Mesenchymal stem cell (in vitro differentiated cells and primary cell): ENCODE measurements at regions not wholly inside any gene's neighbourhood (a gene's known extent, or its start where the extent isn't known, plus 50 kb on each side); places are given as distances from the start of the nearest gene placed in this dataset.
"Not testable (repeated sequence)": the region's sequence is repeated elsewhere in the genome, so short reads cannot be mapped to it uniquely, and the experiment has no call there.

ENCODE experiments used
- DNase-seq: peaks from one replicate; pipeline ENCODE4 v3.0.0-alpha.2; 2013
- H2AFZ ChIP-seq: one replicate; pipeline ENCODE4 v1.6.1; 2013; ENCODE audit warnings: low read depth, mild to moderate bottlenecking, control low read depth, inconsistent platforms, low read length, moderate library complexity
- H2AK5ac ChIP-seq: 2 replicates; pipeline ENCODE4 v1.6.1; 2013; ENCODE audit warnings: low read length, moderate library complexity, mild to moderate bottlenecking, inconsistent platforms; ENCODE audit not compliant: severe bottlenecking
- H2BK120ac ChIP-seq: one replicate; pipeline ENCODE4 v1.6.1; 2013; ENCODE audit warnings: low read depth, mild to moderate bottlenecking, inconsistent platforms, low read length, moderate library complexity
- H2BK12ac ChIP-seq, 2 experiments: one replicate each; pipeline ENCODE4 v1.6.1; 2013; ENCODE audit warnings: inconsistent platforms in 2 of 2, low read length in 2 of 2, mild to moderate bottlenecking in 2 of 2, moderate library complexity in 2 of 2, control low read depth in 1 of 2
- H2BK15ac ChIP-seq: one replicate; pipeline ENCODE4 v1.6.1; 2013; ENCODE audit warnings: mild to moderate bottlenecking, low read depth, inconsistent platforms; ENCODE audit not compliant: poor library complexity, severe bottlenecking
- H2BK5ac ChIP-seq: 2 replicates; pipeline ENCODE4 v1.6.1; 2013; ENCODE audit warnings: low read depth, mild to moderate bottlenecking, low read length, control low read depth, inconsistent platforms; ENCODE audit not compliant: poor library complexity, severe bottlenecking
- H3K14ac ChIP-seq, 2 experiments: one replicate each; pipeline ENCODE4 v1.6.1; 2013; ENCODE audit warnings: inconsistent platforms in 2 of 2, low read length in 2 of 2, control low read depth in 1 of 2, mild to moderate bottlenecking in 1 of 2, moderate library complexity in 1 of 2
- H3K18ac ChIP-seq, 2 experiments: one replicate each; pipeline ENCODE4 v1.6.1; 2013; ENCODE audit warnings: inconsistent platforms in 2 of 2, low read length in 2 of 2, control low read depth in 1 of 2, low read depth in 1 of 2, mild to moderate bottlenecking in 1 of 2
- H3K23ac ChIP-seq, 2 experiments: one replicate each; pipeline ENCODE4 v1.6.1; 2013; ENCODE audit warnings: inconsistent platforms in 2 of 2, low read length in 2 of 2, mild to moderate bottlenecking in 2 of 2, moderate library complexity in 2 of 2, control low read depth in 1 of 2
- H3K27ac ChIP-seq: 2 replicates; pipeline ENCODE4 v1.5.1; 2013; ENCODE audit warnings: mild to moderate bottlenecking, moderate library complexity, low read length, control low read depth, inconsistent platforms; ENCODE audit not compliant: poor library complexity, severe bottlenecking
- H3K27me3 ChIP-seq, 2 experiments: 2 replicates each; pipeline versions ENCODE4 v1.6.1 to v1.7.0; 2013; ENCODE audit warnings: low read length in 2 of 2, mild to moderate bottlenecking in 2 of 2, moderate library complexity in 2 of 2, control low read depth in 1 of 2, inconsistent platforms in 1 of 2; ENCODE audit not compliant: control insufficient read depth in 1 of 2, insufficient read depth in 1 of 2
- H3K36me3 ChIP-seq, 2 experiments: 2 replicates each; pipeline versions ENCODE4 v1.6.1 to v1.7.0; 2013; ENCODE audit warnings: low read length in 2 of 2, control low read depth in 1 of 2, inconsistent platforms in 1 of 2, low read depth in 1 of 2, mild to moderate bottlenecking in 1 of 2; ENCODE audit not compliant: insufficient read depth in 2 of 2, control insufficient read depth in 1 of 2
- H3K4ac ChIP-seq, 2 experiments: one replicate each; pipeline ENCODE4 v1.6.1; 2013; ENCODE audit warnings: inconsistent platforms in 2 of 2, low read length in 2 of 2, mild to moderate bottlenecking in 2 of 2, moderate library complexity in 2 of 2, control low read depth in 1 of 2, low read depth in 1 of 2
- H3K4me1 ChIP-seq: 2 replicates; pipeline ENCODE4 v1.6.1; 2013; ENCODE audit warnings: low read depth, low read length, control low read depth; ENCODE audit not compliant: control insufficient read depth, insufficient read depth
- H3K4me2 ChIP-seq: 2 replicates; pipeline ENCODE4 v1.6.1; 2013; ENCODE audit warnings: low read length, mild to moderate bottlenecking, inconsistent platforms; ENCODE audit not compliant: poor library complexity, severe bottlenecking
- H3K4me3 ChIP-seq, 2 experiments: 2 replicates each; pipeline versions ENCODE4 v1.5.1 to v1.7.0; 2013; ENCODE audit warnings: low read length in 2 of 2, mild to moderate bottlenecking in 2 of 2, control low read depth in 1 of 2, low read depth in 1 of 2; ENCODE audit not compliant: insufficient read depth in 1 of 2
- H3K79me1 ChIP-seq: replicated peaks from 2 replicates; pipeline ENCODE4 v1.6.1; 2013; ENCODE audit warnings: mild to moderate bottlenecking, control low read depth, low read length, inconsistent platforms; ENCODE audit not compliant: poor library complexity, severe bottlenecking
- H3K9ac ChIP-seq: 2 replicates; pipeline ENCODE4 v1.7.0; 2013; ENCODE audit warnings: mild to moderate bottlenecking, low read length, moderate library complexity
- H3K9me3 ChIP-seq: 2 replicates; pipeline ENCODE4 v1.7.0; 2013; ENCODE audit warnings: mild to moderate bottlenecking, low read length; ENCODE audit not compliant: control insufficient read depth
- H4K8ac ChIP-seq: one replicate; pipeline ENCODE4 v1.6.1; 2013; ENCODE audit warnings: inconsistent platforms, mild to moderate bottlenecking, low read length, moderate library complexity
- H4K91ac ChIP-seq: one replicate; pipeline ENCODE4 v1.6.1; 2013; ENCODE audit warnings: mild to moderate bottlenecking, low read length, inconsistent platforms
- WGBS: methylation state at CpG from one replicate; pipeline ENCODE4 v1.1.7; 2013; ENCODE audit warnings: mixed read lengths; 5-methylcytosine and 5-hydroxymethylcytosine counted together

DNA sequence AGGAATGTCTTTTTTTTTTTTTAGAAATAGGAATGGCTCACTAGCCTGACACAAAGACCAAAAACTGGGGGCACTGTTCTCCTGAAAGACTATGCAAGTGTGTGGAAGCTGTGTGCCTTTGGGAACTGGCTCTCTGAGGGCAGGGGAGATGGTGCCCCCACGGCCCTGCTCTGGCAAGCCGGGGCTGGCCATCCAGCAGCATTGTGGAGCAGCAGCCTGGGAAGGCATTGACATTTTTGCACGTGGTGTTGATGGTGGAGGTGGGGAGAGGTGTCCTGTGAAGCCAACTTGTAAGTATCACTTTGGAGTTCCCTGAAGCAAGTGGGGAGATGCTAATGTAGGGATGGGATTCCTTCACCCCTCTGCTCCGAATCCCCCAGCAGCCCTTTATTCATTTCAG lies 460.1 kb downstream of the RPS6KC1 start:
- H4K8ac ChIP-seq = no peak overlapping the region
- H4K91ac ChIP-seq = no peak overlapping the region
- H3K4me1 ChIP-seq = no peaks in the 10 kb centered on the region
- no peak overlapping the region for H3K14ac ChIP-seq
- H3K27me3 ChIP-seq = peaks cover 0 to 2% of the 10 kb centered on the region in 2 experiments
- no peak overlapping the region for H3K4ac ChIP-seq
- no peak overlapping the region for H2AFZ ChIP-seq
- no peak overlapping the region for H2BK120ac ChIP-seq
- no peaks in the 10 kb centered on the region for H3K9me3 ChIP-seq
- H3K4me2 ChIP-seq = no peak overlapping the region
- no peak overlapping the region for H2BK12ac ChIP-seq
- no peak overlapping the region for H2BK15ac ChIP-seq
- H3K27ac ChIP-seq = no peak overlapping the region
- no peaks in the 10 kb centered on the region for H3K36me3 ChIP-seq
- WGBS = 37% methylated on average over 4 of the region's 4 CpGs
- H2BK5ac ChIP-seq = no peak overlapping the region
- DNase-seq = no peak
- no peak overlapping the region for H3K9ac ChIP-seq
- H3K23ac ChIP-seq = no peak overlapping the region
- no peak overlapping the region for H2AK5ac ChIP-seq
- H3K18ac ChIP-seq = no peak overlapping the region
- H3K79me1 ChIP-seq = no peaks in the 10 kb centered on the region
- no peak overlapping the region for H3K4me3 ChIP-seq

DNA sequence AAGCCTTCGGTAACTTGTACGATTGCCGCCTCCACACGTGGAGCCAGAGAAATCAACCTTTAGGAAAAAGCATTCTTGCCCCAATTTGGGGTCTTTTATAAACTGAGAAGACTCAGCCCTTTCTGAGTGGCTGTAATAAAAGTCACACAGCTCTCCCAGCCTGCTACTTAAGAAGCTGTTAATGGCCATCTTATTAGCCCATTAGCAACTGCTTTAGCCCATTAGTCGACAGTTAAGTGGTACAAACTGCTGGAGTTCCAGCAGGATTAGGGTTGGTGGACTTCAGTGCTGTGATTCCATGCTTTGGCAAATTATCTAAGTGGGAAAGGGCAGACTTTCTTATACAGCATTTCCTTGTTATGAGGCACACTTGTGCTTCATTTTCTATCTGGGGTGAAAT lies 461.3 kb downstream of the RPS6KC1 start:
- no peak overlapping the region for H2BK5ac ChIP-seq
- 42% methylated on average over 4 of the region's 5 CpGs for WGBS
- H3K23ac ChIP-seq = no peak overlapping the region
- no peak overlapping the region for H4K8ac ChIP-seq
- no peaks in the 10 kb centered on the region for H3K79me1 ChIP-seq
- H2BK120ac ChIP-seq = no peak overlapping the region
- no peaks in the 10 kb centered on the region for H3K36me3 ChIP-seq
- H2BK15ac ChIP-seq = no peak overlapping the region
- H3K27me3 ChIP-seq = peaks cover 0 to 2% of the 10 kb centered on the region in 2 experiments
- DNase-seq = no peak
- no peak overlapping the region for H3K14ac ChIP-seq
- H3K4me3 ChIP-seq = no peak overlapping the region
- H3K9ac ChIP-seq = no peak overlapping the region
- H3K27ac ChIP-seq = no peak overlapping the region
- no peaks in the 10 kb centered on the region for H3K4me1 ChIP-seq
- H2AK5ac ChIP-seq = no peak overlapping the region
- no peak overlapping the region for H3K4ac ChIP-seq
- no peak overlapping the region for H3K4me2 ChIP-seq
- no peak overlapping the region for H4K91ac ChIP-seq
- no peak overlapping the region for H2BK12ac ChIP-seq
- no peak overlapping the region for H3K18ac ChIP-seq
- no peak overlapping the region for H2AFZ ChIP-seq
- no peaks in the 10 kb centered on the region for H3K9me3 ChIP-seq

GRCh38 chr1:213513006-213513405 lies 462.0 kb downstream of the RPS6KC1 start:
- Histone ChIP-seq H3K14ac (no peak overlapping the region), H2BK12ac (no peak overlapping the region)

DNA sequence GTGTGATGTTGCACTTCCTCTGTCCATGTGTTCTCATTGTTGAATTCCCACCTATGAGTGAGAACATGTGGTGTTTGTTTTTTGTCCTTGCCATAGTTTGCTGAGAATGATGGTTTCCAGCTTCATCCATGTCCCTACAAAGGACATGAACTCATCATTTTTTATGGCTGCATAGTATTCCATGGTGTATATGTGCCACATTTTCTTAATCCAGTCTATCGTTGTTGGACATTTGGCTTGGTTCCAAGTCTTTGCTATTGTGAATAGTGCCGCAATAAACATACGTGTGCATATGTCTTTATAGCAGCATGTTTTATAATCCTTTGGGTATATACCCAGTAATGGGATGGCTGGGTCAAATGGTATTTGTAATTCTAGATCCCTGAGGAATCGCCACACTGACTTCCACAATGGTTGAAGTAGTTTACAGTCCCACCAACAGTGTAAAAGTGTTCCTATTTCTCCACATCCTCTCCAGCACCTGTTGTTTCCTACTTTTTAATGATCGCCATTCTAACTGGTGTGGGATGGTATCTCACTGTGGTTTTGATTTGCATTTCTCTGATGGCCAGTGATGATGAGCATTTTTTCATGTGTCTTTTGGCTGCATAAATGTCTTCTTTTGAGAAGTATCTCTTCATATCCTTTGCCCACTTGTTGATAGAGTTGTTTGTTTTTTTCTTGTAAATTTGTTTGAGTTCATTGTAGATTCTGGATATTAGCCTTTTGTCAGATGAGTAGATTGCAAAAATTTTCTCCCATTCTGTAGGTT lies 463.6 kb downstream of the RPS6KC1 start:
- not testable (repeated sequence) for H2AK5ac ChIP-seq, H3K4ac ChIP-seq, H3K4me3 ChIP-seq, H3K4me2 ChIP-seq, H4K91ac ChIP-seq, H2BK120ac ChIP-seq, H3K18ac ChIP-seq, H4K8ac ChIP-seq, H3K27ac ChIP-seq, H2BK5ac ChIP-seq, H2BK15ac ChIP-seq, H3K9ac ChIP-seq, H3K23ac ChIP-seq, H3K14ac ChIP-seq, H2BK12ac ChIP-seq, H3K9me3 ChIP-seq, H3K79me1 ChIP-seq, H3K4me1 ChIP-seq, H3K27me3 ChIP-seq, DNase-seq, H3K36me3 ChIP-seq, H2AFZ ChIP-seq
- WGBS = 82% methylated on average over 4 of the region's 5 CpGs

More at GRCh38 chr1:213513006-213513405, 462.0 kb downstream of the RPS6KC1 start:
- Histone ChIP-seq H4K91ac (no peak overlapping the region), H3K23ac (no peak overlapping the region), H3K9me3 (no peaks in the 10 kb centered on the region), H4K8ac (no peak overlapping the region), H2BK15ac (no peak overlapping the region), H3K27me3 (peaks cover 0 to 2% of the 10 kb centered on the region in 2 experiments), H2BK5ac (no peak overlapping the region), H2BK120ac (no peak overlapping the region), H2AFZ (no peak overlapping the region), H3K79me1 (no peaks in the 10 kb centered on the region), H3K9ac (no peak overlapping the region), H3K18ac (no peak overlapping the region), H2AK5ac (no peak overlapping the region), H3K4me3 (no peak overlapping the region), H3K4ac (no peak overlapping the region), H3K4me2 (no peak overlapping the region), H3K27ac (no peak overlapping the region), H3K36me3 (no peaks in the 10 kb centered on the region), H3K4me1 (no peaks in the 10 kb centered on the region)
- no peak for DNase-seq
- 54% methylated on average over 1 of the region's 2 CpGs for WGBS
